ENCODE measurements at regions not wholly inside any gene's neighbourhood (a gene's known extent, or its start where the extent isn't known, plus 50 kb on each side); places are given as distances from the start of the nearest gene placed in this dataset.

DNA sequence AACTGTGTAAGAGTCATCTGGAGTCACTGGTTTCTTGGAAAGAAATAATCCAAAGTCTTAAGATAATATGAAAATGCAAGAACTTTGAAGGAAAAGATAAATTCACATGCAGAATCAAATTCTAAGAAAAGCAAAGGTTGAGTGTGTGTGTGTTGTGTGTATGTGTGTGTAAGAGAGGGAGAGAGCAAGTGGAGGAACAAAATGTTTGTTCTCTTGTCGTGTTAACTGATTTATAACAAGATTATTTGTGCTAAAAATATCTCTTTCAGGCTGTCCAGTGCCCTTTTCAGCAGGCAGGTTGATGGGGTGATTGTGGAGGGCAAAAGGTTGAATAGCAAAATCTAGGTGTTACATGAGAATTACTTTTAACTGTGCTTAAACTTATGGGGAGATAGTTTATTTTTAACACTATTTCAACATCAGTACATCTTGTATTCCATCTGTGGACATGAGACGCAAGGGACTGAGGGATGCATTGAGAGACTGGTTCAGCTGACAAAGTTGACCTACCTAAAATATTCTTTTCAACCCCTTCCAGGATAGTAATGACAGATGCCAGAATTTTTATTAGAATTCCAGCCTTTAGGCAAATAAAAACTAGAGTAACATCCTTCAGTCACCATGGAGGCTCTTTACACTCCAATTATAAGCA, 342.4 kb upstream of the CD180 start:
- DNase-seq = no peak

DNA sequence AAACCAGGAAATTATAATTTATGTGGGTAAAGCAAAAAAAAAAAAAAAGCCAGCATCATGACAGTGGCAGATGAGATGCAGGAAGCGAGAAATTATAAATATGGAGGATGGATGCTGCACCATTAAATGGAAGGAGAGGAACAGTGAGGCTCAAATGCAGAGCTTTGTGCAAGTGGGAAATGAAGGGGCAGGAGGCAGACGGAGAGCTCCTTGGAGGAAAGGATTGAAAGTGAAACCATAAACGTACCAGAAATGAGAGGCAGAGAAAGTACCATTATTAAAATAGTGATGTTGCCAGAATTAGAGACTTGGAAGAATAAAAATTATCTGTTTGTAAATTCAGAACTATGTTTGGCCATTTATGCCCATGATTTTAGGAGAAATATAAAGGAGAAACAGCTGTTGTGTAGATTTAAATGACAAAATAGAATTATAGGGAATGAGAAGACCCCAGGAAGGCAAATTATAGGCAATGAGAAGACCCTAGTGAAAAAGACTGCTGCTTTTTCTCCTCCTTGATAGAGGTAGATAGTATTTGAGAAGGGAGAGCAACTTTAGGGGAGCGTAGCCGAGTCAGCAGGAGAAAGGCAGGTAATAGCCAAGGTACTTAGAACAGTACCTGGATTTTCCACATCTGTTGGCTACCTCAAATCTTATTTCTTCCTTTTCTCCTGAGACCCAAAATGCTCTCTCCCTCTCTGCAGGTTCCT, 341.0 kb upstream of the CD180 start:
- no peak for DNase-seq

DNA sequence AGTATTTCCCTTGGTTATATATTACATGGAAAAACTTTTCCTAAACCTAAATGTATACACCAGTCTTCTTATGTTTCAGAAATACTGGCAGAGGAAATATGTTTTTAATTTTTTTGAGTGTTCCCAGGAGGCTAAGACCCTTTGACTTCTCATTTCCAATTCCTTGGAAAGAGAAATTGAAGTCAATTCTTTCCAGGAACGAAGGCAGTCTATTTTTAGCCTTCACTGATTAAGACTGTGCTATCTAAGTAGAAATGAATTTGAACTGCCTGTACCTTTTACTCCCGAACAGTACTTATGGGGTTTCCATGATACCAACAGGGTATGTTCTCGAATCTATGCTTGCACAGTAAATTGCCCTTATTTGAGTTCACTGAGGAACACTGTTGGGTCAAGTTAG, 340.3 kb upstream of the CD180 start:
- DNase-seq = no peak

DNA sequence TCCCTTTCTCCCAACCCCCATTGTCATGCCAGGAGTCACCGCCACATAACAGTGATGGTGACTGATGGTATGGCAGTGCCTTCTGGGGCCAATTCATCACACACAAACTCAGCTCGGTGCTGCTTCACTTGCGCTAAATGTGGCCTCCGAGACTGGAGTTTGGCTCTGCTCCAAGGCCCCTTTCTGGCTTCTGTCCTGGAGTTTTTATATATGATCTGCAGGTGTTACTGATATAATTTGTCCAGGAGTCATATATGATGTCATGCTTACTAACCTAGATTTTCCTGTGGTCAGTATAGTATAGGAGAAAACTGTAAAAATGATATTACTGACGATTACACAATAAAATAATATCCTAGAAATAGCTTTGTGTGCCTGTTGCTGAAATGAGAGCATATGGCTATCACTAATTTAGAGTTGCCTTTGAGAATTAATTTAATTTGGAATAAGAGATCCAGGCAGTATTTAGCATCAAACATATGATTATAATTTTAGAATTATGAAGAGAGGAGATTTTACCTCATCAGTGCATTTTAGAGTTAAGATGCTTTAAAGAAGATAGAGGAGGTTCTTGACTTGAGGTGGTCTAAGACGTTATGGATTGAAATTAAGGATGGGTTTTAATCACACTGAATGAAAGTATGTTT, 334.1 kb upstream of the CD180 start:
- DNase-seq = peak; percentile 19

DNA sequence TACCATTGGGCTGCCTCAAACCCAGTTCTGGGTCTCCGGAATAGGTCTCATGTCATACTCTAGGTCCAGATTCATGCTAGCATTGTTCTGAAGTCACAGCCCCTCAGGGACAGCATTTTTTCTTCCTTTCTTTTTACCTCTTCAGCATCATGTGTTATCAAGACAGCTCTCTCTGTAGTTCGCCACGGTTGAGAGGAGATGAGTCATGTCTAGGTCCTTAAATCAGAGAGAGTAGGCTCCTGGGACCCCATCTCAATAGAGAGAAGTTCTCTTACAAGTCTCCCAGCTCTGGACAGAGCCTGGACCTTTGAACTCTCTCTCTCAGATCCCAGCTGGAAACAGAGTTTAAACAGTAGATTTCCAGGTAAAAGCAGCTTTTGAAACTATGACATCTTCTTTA, 332.4 kb upstream of the CD180 start:
- no peak for DNase-seq

DNA sequence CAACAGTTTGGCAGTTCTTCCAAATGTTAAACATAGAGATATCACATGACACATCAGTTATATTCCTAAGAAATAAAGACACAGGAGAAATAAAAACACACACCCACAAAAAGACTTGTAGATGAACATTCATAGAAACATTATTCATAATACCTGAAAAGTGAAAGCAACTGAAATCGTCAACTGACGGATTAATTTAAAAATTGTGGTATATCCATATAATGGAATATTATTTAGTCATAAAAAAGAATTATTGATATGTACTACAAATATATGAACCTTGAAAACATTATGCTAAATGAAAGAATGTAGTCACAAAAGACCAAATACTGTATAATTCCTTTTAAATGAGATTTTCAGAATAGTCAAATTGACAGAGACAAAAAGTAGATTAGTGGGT, 330.2 kb upstream of the CD180 start:
- no peak for DNase-seq

DNA sequence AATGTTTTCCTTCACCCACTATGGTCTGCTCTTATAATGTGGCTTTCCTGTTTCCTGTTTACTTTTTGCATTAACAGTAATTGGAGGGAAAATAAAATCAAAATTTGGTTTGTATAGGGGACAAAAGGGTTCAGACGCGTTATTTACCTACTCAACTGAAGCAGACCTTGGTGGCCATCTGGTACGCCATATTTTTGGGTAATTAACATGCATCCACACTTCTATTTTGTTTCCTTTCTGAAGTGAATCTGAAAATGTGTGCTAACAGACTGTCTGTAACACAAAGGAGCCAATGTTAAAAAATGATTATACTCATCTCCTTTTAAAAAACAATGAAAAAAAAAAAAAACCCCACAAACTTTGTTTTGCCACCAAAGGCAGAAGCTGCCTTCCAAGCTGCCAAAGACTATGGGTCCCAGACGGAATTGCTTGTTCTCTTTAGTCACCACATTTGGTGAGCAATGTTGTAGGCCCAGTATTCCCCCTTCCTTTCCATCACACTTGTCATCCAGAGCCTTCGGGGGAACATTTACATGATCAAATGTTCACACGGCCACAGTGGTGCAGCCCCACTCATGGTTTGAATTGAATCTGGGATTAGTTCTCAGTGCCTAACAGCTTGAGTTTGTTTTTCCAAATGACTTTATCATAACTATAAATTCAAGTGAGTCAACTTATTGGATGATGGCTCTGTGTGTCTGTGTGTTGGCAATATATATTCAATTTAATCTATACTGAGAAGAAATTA, 323.7 kb upstream of the CD180 start:
- no peak for DNase-seq

DNA sequence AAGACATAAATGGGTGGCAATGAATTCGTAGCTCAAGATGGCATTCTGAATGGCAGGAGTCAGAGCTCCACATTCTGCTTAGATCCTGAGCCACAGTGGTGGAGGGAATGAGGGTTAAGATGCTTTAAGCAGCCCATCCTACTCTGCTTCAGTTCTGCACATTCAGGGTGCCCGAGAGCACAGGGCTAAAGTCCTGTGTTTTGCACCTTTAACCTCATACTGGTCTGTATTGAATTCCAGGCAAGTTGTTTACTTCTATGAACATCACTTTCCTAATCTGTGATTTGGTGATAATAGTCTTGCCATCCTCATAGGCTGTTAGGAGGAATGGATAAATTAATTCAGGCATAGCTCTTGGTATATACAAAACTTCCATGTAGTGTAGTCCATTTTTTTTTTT, 321.6 kb upstream of the CD180 start:
- DNase-seq = no peak

DNA sequence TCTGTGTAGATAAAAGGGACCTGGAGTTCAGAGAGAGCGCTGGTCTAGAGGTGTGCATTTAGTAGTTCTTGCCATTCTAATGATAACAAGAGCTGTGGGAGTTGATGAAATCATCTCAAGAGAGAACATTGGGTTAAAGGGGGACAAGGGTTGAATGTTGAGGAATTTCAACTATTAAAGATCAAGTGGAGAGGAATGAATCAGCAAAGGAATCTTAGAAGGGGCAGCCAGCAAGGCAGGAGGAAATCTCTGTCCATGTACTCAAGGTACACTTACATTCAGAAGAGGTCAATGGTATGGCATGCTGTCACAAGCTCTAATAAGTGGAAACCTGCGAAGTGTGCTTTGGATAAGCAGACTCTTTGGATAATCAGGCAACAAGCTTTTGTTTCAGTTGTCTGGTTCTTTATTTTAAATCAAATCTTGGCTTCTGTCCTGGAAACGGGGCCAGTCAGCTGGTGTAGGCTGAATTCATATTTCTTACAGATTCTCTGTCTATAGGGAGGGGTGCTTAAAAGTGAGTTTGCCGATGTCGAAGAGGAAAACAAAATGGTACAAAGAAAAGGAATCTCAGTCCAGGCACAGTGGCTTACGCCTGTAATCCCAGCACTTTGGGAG, 320.5 kb upstream of the CD180 start:
- peak; percentile 69 for DNase-seq

DNA sequence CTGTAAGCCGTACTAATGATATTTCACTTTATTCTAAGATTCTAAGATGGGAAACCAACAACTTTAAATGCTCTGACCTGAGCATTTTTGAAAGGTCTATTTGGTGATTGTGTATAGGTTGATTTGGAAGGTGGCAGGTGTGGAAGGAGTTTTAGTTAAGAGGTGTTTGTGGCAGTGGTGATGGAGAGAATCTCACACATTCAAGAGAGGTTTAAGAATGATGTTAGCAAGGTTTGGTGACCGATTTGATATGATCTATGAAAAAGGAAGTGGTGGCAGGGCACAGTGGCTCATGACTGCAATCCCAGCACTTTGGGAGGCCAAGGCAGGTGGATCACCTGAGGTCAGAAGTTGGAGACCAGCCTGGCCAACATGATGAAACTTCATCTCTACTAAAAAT, 319.2 kb upstream of the CD180 start:
- DNase-seq = no peak

DNA sequence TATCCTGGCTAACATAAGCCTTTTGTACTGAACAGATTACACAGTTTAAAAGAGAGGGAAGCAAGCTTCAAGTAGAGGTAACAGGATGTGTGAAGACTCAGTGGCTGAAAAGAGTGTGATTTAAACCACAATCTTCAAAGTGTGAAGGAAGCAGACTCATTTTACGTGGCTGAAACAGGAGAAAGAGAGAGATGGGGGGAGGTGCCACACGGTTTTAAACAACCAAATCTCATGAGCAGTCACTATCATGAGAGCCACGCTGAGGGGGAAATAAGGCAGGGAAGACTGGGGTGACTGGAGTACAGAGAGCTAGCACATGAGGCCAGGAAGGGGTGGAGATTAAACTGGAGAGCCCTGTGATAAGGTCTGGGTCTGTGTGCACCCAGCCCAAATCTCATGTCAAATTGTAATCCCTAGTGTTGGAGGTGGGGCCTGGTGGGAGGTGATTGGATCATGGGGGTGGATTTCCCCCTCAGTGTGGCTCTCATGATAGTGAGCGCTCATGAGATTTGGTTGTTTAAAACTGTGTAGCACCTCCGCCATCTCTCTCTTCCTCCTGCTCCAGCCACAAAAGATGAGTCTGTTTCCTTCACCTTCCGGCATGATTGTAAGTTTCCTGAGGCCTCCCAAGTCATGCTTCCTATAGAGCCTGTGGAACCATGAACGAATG, 318.6 kb upstream of the CD180 start:
- DNase-seq = no peak

DNA sequence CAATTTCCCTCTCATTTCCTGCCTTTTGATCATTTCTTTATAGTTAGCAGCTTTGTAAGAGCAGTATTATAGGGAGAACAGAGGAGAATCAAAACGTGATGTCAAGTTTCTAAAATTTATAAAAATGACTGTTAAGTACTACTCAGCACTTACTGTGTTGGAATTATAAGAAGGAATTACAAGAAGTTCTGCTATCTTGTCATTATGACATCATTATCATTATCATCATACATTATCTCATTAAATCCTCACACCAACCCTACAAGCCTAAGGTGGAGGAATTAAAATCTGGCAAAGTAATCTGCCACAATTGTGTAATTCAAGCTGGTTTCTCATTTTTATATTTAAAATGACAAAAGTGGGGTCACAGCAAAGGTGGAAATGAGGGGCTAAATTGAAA, 316.2 kb upstream of the CD180 start:
- DNase-seq = no peak

DNA sequence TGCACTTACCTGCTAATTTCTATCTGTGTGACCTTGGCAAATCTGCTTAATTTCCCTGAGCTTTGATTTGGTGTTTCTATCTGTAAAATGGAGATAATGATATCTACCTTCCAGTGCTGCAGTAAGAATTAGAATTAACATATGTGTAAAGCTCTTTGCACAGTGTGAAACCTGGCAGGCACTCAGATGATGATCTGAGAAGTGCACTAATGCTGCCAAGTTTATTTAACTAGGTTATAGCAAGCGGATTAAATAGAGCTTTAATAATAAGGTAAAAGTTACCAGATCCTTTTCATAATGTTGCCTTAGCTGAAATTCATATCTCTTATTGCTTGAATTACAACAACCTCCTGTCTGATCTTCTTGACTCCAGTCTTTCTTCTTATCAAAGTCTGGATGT, 315.3 kb upstream of the CD180 start:
- DNase-seq = no peak

DNA sequence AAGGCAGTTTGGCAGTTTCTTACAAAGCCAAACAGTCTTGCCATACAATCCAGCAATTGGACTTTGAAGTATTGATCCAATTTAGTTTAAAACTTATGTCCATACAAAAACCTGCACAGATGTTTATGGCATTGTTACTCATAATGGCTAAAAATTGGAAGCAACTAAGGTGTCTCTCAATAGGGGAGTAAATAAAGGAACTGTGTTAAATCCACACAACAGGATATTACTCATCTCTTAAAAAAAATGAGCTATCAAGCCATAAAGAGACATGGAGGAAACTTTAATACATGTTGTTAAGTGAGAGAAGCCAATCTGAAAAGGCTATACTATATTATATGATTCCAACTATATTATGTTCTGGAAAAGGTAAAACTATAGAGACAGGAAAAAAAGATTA, 313.6 kb upstream of the CD180 start:
- no peak for DNase-seq

DNA sequence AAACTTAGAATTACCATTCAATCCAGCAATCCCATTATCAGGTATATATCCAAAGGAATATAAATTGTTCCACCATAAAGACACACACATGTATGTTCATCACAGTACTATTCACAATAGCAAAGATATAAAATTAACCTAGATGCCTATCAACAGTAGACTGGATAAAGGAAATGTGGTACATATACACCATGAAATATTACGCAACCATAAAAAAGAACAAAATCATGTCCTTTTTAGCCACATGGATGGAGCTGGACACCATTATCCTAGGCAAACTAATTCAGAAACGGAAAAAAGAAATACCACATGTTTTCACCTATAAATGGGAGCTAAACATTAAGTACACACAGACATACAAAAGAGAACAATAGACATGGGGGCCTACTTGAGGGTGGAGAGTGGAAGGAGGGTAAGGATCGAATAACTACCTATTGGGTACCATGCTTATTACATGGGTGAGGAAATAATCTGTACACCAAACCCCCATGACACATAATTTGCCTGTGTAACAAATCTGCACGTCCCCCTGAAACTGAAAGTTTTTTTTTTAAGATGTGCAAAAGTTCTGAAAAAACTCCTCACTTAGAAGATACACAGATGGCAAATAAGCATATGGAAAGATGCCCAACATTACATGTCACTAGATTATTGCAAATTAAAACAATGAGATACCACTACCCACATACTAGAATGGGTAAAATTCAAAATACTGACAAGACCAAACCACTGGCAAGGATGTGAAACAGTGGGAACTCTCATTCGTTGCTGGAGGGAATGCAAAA, 313.0 kb upstream of the CD180 start:
- DNase-seq = no peak

DNA sequence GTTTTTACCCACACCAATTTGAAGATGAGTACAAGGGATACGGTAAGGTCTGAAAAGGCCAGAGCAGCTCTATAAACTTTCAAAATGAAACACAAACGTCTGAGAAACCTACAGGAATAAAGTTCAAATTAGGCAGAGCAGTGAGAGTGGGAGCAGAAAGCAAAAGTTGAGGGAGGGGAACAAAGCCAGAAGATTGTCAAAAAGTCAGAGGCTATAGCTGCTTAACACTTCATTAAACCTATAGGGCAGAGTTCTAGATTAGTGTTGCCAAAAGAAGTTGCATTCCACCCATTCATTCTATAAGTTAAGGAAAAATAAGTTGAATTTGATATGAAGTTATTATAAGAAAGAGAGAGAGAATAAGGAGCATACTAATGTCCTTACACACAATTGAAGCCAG, 309.6 kb upstream of the CD180 start:
- no peak for DNase-seq

DNA sequence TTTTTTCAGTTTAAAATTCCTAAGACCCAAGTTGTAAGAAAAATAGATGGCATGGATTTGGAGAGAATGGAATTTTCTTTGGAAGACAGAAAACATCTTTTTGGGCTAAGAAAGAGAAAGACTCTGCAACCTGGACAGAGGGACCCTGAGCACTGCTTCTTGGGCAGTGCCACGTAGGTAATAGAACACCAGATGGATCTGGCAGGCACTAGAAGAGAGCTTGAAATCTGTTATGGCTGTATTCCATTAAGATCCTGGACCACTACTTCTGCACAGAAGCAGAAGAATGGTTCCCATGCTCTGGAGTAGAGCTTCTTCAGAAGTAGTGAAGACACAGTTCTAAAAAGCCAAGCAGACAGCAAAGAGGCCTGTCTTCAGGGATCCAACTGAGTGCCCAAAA, 306.4 kb upstream of the CD180 start:
- DNase-seq = no peak

DNA sequence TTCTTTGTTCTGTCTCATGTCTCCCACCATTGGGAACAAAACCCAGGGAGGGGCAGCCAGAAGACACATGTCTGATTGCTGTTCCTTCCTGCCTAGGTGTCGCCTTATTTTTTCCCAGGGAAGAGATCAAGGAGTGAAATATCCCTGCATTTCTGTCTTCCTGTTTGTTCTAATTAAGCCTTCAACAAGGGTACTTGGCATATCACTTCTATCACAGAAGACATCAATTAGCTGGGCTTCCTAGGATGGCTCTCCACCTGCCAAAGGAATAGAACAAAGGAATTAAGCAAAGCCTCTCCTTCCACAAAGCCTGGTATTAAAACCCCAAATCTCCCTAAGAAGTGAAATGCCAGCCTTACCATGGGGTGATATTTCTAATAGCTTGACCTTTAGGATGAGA, 299.5 kb upstream of the CD180 start:
- no peak for DNase-seq

DNA sequence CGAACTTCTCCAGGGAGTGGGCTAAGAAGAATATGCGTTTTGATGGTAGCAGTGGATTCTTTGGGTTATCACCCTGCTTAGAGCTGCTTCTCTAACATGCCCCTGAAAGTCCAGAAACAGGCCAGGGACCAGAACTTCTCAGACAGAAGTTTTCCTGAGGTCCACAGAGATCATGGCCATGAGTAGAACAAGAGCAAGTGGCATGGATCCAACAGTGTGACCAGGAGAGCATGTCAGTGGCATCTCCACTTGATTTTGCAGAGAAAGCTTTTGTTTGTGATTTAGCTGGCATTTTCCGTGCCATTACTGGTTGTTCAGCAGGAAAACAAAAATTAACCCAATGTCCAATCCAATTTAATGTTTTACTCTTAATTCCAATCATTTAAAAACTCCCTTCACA, 298.5 kb upstream of the CD180 start:
- no peak for DNase-seq

DNA sequence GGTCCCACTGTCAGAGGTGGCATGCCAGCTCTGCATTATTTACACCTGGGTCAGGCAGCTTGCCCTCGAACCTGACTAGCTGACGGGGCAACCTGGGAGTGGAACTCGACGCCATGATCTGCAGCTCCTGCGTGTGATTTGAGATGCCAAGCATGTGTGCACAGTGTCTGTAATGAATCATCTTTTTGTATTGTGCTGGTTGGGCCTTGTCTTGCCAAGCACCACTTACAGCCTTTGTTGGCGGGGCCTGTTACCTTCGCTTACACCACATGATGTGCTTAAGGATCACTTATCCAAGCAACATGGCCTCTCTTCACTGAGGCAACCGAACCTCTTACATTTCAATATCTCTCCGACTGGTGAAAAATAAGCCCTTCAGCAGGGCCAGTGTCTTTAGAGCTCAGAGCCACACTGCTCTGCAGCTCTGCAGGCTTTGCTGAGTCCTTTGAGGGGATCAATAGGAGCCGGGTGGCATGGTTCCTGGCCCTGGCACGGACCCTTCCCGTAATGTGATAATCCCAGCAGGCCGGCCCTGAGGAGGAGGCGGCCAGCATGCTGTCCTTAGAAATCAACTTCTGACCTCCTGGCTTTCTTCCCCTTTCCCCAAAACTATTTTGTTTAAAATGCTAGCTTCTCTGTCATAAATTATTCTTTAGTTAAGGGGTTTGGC, 297.7 kb upstream of the CD180 start:
- DNase-seq = no peak

DNA sequence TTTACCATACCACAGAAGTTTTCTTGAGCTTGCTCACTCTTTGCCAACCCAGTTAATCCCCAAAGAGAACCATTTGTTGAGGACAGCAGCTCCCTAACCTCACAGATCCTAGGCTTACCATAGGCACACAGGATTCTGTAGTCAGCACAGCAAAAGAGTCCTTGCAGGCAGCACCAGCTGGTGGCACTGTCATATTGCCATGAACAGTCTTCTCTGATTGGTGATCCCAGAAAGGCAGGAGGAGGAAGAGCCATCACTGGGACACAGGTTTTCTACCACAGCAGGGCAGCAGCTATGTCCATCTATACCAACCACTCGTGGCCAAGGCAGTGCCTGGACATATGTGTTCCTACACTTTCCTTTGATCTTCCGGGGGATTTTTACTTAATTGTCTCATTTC, 297.1 kb upstream of the CD180 start:
- DNase-seq = peak; percentile 32
